ENCODE measurements at regions not wholly inside any gene's neighbourhood (a gene's known extent, or its start where the extent isn't known, plus 50 kb on each side); places are given as distances from the start of the nearest gene placed in this dataset.
A peak's percentile ranks its signal among the peaks of the same experiment; 100 is the strongest.

DNA sequence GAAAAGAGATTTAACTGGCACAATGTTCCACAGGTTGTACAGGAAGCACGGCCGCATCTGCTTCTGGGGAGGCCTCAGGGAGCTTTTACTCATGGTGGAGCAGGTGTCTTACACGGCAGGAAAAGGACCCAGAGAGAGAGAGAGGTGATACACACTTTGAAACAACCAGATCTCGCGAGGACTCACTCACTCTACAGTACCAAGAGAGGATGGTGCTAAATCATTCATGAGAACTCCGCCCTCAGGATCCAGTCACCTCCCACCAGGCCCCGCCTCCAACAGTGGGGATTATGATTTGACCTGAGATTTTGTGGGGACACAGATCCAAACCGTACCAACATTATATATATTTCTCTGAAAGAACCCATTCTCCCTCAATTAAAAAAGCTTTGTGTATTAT lies 79.7 kb upstream of the DOCK10 start:
- H3K9me3 ChIP-seq = no peaks in the 10 kb centered on the region
- H3K4me1 ChIP-seq = no peaks in the 10 kb centered on the region; the same call in 1 of the 2 replicates
- no peaks in the 10 kb centered on the region for H3K27me3 ChIP-seq
- TF ChIP-seq, protein P1, sequence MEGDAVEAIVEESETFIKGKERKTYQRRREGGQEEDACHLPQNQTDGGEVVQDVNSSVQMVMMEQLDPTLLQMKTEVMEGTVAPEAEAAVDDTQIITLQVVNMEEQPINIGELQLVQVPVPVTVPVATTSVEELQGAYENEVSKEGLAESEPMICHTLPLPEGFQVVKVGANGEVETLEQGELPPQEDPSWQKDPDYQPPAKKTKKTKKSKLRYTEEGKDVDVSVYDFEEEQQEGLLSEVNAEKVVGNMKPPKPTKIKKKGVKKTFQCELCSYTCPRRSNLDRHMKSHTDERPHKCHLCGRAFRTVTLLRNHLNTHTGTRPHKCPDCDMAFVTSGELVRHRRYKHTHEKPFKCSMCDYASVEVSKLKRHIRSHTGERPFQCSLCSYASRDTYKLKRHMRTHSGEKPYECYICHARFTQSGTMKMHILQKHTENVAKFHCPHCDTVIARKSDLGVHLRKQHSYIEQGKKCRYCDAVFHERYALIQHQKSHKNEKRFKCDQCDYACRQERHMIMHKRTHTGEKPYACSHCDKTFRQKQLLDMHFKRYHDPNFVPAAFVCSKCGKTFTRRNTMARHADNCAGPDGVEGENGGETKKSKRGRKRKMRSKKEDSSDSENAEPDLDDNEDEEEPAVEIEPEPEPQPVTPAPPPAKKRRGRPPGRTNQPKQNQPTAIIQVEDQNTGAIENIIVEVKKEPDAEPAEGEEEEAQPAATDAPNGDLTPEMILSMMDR (IDR thresholded peaks at IDR 0.05; ENCODE audit: low read depth, low read length) = no peak
- no peaks in the 10 kb centered on the region for H3K36me3 ChIP-seq
- peak; percentile 53 for DNase-seq
- H3K4me3 ChIP-seq (ENCODE audit: low read depth, low read length) = peak overlapping the region; percentile 75

DNA sequence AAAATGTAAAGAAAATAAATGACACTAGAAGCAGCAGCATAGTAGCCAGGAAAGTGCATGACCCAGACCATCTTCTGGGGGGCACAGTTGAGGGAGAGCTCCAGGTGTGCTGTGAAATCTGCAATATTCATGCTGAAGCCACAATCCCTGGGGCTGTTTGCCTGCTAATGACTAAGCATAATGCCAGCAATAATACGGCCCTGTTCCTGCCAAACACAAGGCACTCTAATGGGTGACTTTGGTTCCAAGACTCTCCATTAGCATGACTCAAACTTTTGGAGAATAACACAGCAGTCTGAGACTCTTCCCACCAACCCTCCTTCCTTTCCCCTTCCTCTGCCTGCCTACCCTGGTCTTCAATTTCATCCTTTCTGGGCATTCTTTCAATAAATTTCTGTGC lies 77.9 kb upstream of the DOCK10 start:
- DNase-seq = peak; percentile 7
- TF ChIP-seq, protein P1 (IDR thresholded peaks at IDR 0.05; ENCODE audit: low read depth, low read length) = no peak
- H3K27me3 ChIP-seq = no peaks in the 10 kb centered on the region
- H3K9me3 ChIP-seq = no peaks in the 10 kb centered on the region
- H3K36me3 ChIP-seq = no peaks in the 10 kb centered on the region
- H3K4me3 ChIP-seq (ENCODE audit: low read depth, low read length) = no peak overlapping the region
- no peaks in the 10 kb centered on the region; the same call in 1 of the 2 replicates for H3K4me1 ChIP-seq

DNA sequence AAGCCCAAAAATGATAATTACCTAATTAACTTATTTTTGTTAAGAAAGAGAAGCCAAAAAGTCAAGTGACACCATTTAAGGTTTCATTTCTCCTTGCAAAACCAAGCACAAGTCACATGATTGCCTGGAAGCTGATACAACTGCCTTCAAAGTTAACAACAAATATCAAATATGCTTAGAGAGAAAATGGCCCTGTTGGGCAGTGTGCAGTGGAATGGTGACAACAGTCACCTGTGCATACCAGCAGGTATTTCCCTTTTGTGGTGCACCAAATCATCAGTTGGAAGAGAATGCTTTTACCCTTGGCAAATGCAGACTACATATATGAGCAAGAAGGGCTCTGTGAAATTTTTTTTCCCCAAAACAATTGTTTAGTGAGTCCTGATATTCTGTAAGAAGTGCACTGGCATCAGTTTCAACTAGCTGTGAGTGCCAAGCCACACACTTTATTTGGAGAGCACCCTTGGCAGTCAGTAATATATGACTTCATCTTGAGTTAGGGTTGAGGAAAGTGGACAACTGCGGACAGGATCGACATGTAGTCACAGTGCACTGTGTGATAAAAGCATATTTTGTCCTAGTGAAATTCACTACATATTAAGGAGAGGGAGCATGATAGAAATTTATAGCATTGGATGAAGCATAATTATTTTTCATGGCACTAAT lies 74.9 kb upstream of the DOCK10 start:
- TF ChIP-seq, protein P1 (IDR thresholded peaks at IDR 0.05; ENCODE audit: low read depth, low read length) = no peak
- Histone ChIP-seq H3K9me3 (no peaks in the 10 kb centered on the region), H3K4me1 (no peaks in the 10 kb centered on the region; the same call in 1 of the 2 replicates), H3K36me3 (no peaks in the 10 kb centered on the region), H3K27me3 (no peaks in the 10 kb centered on the region), H3K4me3 (ENCODE audit: low read depth, low read length) (no peak overlapping the region)
- no peak for DNase-seq

DNA sequence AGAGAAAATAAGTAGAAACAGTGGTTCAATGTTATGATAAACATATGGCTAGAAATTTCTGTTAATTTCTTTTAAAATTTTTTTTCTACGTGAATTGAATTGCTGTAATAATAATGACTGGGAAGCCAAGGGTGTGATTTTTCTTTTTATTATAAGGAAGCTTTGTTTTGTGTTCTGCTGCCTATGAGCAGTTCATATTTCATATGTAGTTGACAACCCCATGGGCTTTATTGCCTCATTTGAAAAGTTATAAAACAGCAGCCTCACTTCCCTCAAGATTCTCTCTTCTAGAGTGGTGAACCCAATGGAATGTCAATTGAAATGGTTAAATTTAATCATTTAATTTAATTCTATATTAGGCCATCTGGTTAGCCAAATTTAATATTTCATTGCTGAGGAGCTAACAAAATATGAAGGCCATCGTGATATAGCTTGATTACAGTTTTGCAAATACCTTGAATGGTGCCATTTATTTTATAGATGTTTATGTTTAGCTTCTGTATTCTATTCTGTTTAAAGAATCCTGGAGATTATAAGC lies 72.6 kb upstream of the DOCK10 start:
- H3K9me3 ChIP-seq = no peaks in the 10 kb centered on the region
- no peaks in the 10 kb centered on the region for H3K27me3 ChIP-seq
- TF ChIP-seq, protein P1 (IDR thresholded peaks at IDR 0.05; ENCODE audit: low read depth, low read length) = no peak
- no peak for DNase-seq
- no peak overlapping the region for H3K4me3 ChIP-seq (ENCODE audit: low read depth, low read length)
- no peaks in the 10 kb centered on the region for H3K4me1 ChIP-seq
- H3K36me3 ChIP-seq = no peaks in the 10 kb centered on the region

DNA sequence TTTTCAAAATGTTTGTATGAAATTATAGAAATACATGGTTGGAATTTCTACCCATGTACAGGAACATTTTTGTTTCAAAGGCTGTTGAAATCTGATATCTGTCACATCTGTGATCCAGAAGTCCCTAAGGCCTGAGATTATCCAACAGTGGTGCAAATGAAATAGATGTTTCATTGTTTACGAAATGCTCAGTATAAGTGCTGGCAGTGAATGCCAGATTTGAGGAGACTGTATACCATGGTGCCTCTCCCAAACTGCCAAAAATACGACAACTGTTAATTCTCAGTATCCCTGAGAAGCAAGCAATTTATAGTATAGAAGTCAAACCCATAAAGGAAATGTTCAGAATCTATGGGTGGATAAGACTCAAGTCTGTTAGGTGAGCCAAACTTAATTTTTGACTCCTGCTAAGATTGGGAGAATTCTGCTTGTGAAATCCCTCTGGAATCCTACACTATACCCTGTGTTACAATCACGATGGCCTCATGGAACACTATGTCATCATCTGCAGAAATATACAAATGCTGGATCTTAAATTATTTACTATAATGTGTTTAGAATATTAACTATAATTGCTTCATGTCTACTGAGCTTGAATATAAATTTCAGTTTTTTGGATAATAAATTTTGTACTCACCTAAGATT lies 71.2 kb upstream of the DOCK10 start:
- Histone ChIP-seq H3K27me3 (no peaks in the 10 kb centered on the region), H3K36me3 (no peaks in the 10 kb centered on the region), H3K4me1 (no peaks in the 10 kb centered on the region), H3K4me3 (ENCODE audit: low read depth, low read length) (no peak overlapping the region), H3K9me3 (no peaks in the 10 kb centered on the region)
- TF ChIP-seq, protein P1 (IDR thresholded peaks at IDR 0.05; ENCODE audit: low read depth, low read length) = no peak
- DNase-seq = no peak

Data from BE2C (cell line).